ENCODE measurements at regions not wholly inside any gene's neighbourhood (a gene's known extent, or its start where the extent isn't known, plus 50 kb on each side); places are given as distances from the start of the nearest gene placed in this dataset.

DNA sequence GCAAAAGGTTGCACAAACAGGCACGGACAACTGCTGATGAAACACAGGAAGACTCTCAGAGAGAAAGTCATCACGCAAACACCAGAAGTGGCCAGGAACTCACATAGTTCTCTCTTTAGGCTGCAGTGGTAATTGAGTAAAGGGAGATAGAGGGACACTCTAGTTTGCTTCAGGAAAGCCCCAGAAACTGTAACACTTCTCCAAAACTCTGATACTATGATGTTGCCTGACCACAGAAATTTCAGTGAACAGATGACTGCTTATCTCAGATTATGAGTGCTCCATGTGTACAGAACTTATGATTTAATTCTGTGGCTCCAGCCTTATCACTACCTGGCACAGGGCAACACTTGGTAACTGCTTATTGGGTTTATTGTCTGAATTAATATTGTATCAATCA lies 311.5 kb upstream of the GYPC start:
- no peak overlapping the region for H3K27ac ChIP-seq
- TF ChIP-seq, protein P1, sequence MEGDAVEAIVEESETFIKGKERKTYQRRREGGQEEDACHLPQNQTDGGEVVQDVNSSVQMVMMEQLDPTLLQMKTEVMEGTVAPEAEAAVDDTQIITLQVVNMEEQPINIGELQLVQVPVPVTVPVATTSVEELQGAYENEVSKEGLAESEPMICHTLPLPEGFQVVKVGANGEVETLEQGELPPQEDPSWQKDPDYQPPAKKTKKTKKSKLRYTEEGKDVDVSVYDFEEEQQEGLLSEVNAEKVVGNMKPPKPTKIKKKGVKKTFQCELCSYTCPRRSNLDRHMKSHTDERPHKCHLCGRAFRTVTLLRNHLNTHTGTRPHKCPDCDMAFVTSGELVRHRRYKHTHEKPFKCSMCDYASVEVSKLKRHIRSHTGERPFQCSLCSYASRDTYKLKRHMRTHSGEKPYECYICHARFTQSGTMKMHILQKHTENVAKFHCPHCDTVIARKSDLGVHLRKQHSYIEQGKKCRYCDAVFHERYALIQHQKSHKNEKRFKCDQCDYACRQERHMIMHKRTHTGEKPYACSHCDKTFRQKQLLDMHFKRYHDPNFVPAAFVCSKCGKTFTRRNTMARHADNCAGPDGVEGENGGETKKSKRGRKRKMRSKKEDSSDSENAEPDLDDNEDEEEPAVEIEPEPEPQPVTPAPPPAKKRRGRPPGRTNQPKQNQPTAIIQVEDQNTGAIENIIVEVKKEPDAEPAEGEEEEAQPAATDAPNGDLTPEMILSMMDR (IDR thresholded peaks at IDR 0.05), result no peak
- TF ChIP-seq ZFX (IDR thresholded peaks at IDR 0.05; ENCODE audit: borderline replicate concordance), result no peak

DNA sequence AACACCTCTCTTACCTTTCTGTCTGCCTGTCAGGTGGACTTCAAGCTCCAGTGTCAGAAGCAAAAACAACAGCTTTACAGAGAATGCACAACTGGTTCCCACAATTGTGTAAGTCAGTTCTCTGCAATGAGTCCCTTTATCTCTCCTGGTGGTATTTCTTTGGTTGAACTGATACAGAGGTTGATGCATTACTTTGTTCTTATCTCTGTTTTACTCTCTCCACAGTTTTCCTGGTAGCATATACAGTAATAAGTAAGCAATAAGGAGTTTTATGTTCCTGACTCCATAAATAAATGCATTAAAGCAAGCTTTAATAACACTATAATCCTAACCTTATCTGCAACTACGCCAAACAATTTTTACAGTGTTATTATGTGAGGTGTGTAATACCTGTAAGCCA lies 310.3 kb upstream of the GYPC start:
- H3K27ac ChIP-seq, result no peak overlapping the region
- TF ChIP-seq ZFX (IDR thresholded peaks at IDR 0.05; ENCODE audit: borderline replicate concordance), result no peak
- TF ChIP-seq, protein P1 (IDR thresholded peaks at IDR 0.05), result no peak

DNA sequence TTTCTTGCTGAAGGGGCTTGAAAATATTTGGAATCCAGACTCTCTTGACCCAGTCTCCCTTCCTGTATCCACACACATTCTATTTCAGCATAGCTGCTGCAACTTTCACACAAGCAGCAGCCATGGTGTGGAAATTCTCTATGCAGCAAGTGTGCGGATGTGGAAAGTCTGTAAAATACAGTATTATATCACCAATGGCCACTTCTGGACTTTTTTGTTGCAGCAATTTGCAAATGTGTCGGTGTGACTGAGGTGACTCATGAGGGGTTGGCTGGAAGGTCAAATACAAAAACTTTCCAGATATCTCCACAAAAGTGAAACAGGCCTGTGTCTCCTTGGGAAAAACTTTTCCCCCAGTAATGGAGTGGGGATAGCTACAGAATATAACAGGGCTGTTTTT lies 299.3 kb upstream of the GYPC start:
- TF ChIP-seq, protein P1 (IDR thresholded peaks at IDR 0.05), result no peak
- no peak for TF ChIP-seq ZFX (IDR thresholded peaks at IDR 0.05; ENCODE audit: borderline replicate concordance)
- H3K27ac ChIP-seq, result no peak overlapping the region

DNA sequence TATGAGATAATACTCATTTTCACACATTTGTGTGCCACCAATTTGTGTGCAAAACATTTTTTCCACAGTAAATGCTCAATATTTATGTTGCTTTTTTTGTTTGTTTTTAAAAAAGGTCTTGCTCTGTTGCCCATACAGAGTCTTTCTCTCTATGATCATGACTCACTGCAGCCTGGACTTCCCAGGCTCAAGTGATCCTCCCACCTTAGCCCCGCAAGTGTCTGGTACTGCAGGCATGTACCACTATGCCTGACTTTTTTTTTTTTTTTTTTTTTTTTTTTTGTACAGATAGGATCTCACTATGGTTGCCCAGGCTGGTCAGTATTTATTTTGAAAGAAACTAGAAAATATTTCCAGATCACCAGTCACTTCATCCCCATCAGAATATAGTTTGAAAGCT lies 297.8 kb upstream of the GYPC start:
- no peak overlapping the region for H3K27ac ChIP-seq
- TF ChIP-seq ZFX (IDR thresholded peaks at IDR 0.05; ENCODE audit: borderline replicate concordance), result no peak
- TF ChIP-seq, protein P1 (IDR thresholded peaks at IDR 0.05), result no peak

DNA sequence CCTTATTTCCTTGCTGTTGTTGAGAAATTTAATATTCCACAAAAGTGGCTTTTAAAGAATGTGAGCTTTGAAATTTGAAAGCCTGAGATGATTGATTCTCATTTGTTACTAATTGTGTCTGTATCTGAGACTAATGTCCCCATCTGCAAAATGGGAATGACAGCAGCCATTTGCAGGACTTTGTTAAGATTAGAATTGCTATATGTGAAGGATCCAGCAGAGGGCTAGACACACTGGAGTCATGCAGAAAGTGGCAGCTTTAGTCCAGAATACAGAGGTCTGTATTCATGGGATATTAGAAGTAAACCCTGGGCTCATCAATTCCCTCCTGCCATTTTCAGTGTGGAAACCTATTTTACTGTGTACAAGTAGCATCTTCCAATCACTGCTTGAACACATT lies 296.5 kb upstream of the GYPC start:
- TF ChIP-seq, protein P1 (IDR thresholded peaks at IDR 0.05), result peak; percentile 17; the same call in 1 of the 2 replicates
- TF ChIP-seq ZFX (IDR thresholded peaks at IDR 0.05; ENCODE audit: borderline replicate concordance), result no peak
- H3K27ac ChIP-seq, result no peak overlapping the region

DNA sequence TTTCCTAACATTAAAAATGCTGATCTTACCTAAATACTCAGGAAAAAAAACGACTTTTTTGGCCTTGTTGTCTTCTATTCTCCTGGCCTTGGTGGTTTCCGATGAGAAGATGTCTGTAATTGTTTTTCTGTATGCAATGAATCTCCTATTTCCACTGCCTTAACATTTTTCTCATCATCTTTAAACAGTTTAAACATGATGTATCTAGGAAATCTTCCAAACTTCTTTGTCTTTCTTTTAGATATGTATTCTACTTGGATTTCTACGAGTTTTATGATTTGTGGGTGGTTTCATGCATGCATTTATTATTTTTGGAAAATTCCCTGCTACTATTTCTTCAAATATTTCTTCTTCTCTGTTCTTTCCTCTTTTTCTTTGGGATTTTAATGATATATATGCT lies 288.6 kb upstream of the GYPC start:
- TF ChIP-seq, protein P1 (IDR thresholded peaks at IDR 0.05), result no peak
- no peak for TF ChIP-seq ZFX (IDR thresholded peaks at IDR 0.05; ENCODE audit: borderline replicate concordance)
- no peak overlapping the region for H3K27ac ChIP-seq

DNA sequence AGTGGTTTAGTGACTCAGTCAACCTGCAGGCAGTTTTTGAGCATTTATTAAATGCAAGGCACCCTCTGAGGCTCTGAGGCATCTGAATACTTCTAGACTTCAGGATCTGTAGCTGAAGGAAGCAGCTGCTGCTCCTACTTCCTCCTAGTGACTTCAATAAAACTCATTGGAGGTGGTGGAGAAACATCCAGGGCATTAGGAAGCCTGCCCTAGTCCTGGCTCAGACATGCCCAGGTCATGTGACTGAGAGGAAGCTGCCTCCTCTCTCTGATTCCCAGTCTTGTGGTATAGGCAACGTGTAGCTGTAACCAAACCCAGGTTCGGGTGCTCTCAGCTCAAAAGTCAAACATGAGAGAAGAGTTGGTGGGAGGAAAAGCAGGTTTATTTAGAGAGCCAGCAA lies 287.2 kb upstream of the GYPC start:
- H3K27ac ChIP-seq, result no peak overlapping the region
- TF ChIP-seq ZFX (IDR thresholded peaks at IDR 0.05; ENCODE audit: borderline replicate concordance), result no peak
- TF ChIP-seq, protein P1 (IDR thresholded peaks at IDR 0.05), result no peak

Measured in 22Rv1 (cell line).